Stomach (tissue), 4 donors: ENCODE measurements at regions not wholly inside any gene's neighbourhood (a gene's known extent, or its start where the extent isn't known, plus 50 kb on each side); places are given as distances from the start of the nearest gene placed in this dataset.

ENCODE experiments used
- EP300 ChIP-seq: sonication (generic); formaldehyde crosslinking; IDR thresholded peaks from one replicate; pipeline ENCODE4 v1.6.1; 2017; ENCODE audit warnings: antibody characterized with exemption
- POLR2A ChIP-seq, 4 donors: fragments of 450-650 bp; IDR thresholded peaks; one replicate each; pipeline ENCODE4 v1.6.1; 2016; ENCODE audit warnings: antibody characterized with exemption in 4 of 4, control low read depth in 2 of 4, mild to moderate bottlenecking in 1 of 4, moderate library complexity in 1 of 4
- POLR2AphosphoS5 ChIP-seq, 3 donors: sonication (generic); formaldehyde crosslinking; IDR thresholded peaks; one replicate each; pipeline ENCODE4 v1.6.1; 2016; ENCODE audit warnings: antibody characterized with exemption in 3 of 3
- TF ChIP-seq, protein P1 (sequence below), 7 experiments: fragments of 450-650 bp in 4 of 7; fragments of 200-600 bp in 3 of 7; sonication (generic) in 3 of 7; IDR thresholded peaks; one replicate each; pipeline ENCODE4 v1.5.1; 2016 to 2019; ENCODE audit warnings: antibody characterized with exemption in 7 of 7, control low read depth in 2 of 7, mild to moderate bottlenecking in 1 of 7

DNA sequence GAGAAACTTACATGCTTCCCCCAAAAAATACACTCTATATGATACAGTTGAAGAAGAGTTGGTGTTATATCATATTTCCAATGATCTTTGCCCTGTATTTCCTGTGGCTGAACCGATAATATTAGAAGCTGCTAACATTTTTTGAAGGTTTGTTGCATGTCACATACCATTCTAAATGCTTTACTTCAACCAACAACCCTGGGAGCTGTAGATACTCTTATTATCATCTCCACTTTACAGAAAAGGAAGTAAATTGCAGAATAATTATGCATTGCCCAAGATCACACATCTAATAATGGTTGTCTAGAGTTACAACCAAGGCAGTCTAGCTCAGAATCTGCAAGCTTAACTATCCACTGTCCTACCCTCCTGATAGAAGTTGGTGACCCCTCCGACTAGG, 182.8 kb downstream of the NUAK1 start:
- TF ChIP-seq, protein P1, sequence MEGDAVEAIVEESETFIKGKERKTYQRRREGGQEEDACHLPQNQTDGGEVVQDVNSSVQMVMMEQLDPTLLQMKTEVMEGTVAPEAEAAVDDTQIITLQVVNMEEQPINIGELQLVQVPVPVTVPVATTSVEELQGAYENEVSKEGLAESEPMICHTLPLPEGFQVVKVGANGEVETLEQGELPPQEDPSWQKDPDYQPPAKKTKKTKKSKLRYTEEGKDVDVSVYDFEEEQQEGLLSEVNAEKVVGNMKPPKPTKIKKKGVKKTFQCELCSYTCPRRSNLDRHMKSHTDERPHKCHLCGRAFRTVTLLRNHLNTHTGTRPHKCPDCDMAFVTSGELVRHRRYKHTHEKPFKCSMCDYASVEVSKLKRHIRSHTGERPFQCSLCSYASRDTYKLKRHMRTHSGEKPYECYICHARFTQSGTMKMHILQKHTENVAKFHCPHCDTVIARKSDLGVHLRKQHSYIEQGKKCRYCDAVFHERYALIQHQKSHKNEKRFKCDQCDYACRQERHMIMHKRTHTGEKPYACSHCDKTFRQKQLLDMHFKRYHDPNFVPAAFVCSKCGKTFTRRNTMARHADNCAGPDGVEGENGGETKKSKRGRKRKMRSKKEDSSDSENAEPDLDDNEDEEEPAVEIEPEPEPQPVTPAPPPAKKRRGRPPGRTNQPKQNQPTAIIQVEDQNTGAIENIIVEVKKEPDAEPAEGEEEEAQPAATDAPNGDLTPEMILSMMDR (IDR thresholded peaks at IDR 0.05) = no peak
- no peak for TF ChIP-seq POLR2A (IDR thresholded peaks at IDR 0.05)
- TF ChIP-seq POLR2AphosphoS5 (IDR thresholded peaks at IDR 0.05) = no peak
- no peak for TF ChIP-seq EP300
